Medulla oblongata (tissue), 1 donor: ENCODE measurements at regions not wholly inside any gene's neighbourhood (a gene's known extent, or its start where the extent isn't known, plus 50 kb on each side); places are given as distances from the start of the nearest gene placed in this dataset.

ENCODE experiments used
- DNase-seq: peaks from one replicate; pipeline ENCODE4 v3.0.0-alpha.2; 2015; ENCODE audit errors: extremely low spot score

DNA sequence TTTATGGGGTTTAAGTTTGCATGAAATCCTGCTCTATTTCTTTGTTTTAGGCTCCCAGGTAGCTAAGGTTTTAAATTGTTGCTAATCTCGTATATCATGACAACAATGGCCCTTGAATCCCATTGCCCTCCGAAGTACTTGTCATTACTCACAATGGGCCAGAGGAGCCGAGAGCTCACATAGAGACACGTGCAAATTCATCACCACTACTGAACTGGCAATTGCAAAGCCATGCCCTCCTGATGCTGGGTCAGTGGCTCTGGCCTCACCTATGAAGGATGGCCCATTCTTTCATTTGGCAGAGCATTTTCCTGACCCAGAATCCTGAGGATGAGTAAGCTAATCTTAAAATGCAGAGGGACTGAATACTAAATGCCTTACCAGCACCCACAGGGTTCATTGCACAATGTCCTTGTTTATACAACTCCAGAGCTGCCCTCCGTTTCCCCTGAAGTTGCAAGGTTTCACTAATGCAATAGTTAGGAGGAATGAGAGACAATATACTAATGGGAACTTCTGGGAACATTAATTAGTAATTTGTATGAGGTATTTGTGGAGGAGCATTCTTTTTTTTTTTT lies 71.6 kb upstream of the GAREM1 start:
- no peak for DNase-seq

DNA sequence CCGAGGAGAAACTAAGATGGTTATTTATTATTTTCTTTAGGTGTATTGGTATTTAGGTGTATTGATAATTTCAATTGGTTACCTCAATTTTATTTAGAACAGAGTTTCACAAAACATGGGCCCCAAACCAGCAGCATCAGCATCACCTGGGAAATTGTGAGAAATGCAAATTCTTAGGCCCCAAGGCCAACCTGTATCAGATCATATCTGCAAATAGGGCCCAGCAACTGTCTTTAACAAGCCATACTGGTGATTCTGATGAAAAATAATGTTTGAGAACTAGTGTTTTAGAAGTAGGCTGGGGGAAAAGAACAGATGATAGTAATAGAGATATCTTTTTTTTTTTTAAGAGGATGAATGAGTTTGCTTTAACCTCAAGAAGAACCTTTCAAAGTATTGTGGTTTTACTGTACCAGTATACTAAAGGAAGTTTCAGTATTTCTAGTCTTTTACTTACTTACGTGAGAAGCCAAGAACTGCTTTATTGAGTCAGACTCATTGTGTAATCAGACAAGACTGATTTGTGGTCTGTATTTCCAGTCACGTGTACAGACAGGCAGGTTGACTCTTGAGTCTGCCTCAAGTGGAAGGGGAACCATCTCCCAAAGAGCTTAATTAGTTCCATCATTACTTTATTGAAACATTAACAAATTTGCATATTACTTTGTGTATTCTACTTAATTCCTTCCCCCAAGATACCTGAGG lies 60.4 kb upstream of the GAREM1 start:
- DNase-seq = no peak

DNA sequence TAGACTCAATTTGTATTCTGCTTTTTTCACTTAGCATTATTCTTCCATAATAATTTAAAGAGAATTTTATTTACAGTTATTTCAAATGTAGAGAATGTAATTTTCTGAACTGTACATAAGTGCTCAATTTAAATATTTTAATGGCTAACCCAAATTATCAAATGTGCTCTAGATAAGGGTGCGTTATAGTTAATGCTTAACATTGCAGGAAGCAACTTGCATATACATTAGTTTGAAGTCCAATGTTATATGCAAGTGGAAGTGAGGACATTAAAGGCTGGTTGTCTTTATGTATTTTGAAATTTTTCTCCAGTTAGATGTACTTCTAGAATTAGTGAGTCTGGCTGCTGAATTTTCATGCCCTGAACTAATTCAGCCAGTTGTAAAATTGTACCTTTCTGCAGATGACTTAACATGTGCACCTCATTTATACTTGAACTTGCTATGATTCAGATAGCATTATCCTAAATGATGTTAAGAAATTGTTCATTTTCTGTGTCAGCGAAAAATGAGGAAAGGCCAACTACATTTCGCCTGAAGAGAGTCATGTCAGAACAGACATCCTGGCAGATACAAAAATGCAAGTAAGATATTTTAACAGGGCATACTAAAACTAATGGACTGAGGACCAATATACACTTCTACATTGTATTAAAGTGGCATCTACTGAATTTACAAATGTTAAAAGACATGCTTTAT lies 59.2 kb upstream of the GAREM1 start:
- DNase-seq = no peak

DNA sequence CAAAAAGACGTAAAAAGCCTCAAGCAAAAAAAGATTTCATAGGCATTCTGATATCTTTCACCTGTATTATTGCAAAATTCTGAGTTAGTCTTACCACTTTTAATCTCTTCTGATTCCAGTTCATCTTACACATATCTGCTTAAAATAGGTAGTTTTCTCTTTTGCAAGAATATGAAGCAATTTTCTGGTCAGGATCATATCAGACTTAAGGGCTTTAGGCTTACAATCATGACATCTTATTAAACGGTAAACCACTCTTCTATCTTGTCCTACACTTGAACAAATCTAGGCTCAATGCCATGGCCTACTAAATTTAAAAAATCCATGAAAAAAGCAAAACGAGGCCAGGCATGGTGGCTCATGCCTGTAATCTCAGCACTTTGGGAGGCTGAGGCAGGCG lies 50.1 kb upstream of the GAREM1 start:
- no peak for DNase-seq
